Daoy (cell line): ENCODE measurements at regions not wholly inside any gene's neighbourhood (a gene's known extent, or its start where the extent isn't known, plus 50 kb on each side); places are given as distances from the start of the nearest gene placed in this dataset.

Experiments used
- DNase-seq: peaks from one replicate; pipeline ENCODE4 v3.0.0-alpha.2; 2015; ENCODE audit warnings: low read depth

GRCh38 chr4:13844740-13845139 lies 217.2 kb upstream of the BOD1L1 start:
- DNase-seq = no peak

DNA sequence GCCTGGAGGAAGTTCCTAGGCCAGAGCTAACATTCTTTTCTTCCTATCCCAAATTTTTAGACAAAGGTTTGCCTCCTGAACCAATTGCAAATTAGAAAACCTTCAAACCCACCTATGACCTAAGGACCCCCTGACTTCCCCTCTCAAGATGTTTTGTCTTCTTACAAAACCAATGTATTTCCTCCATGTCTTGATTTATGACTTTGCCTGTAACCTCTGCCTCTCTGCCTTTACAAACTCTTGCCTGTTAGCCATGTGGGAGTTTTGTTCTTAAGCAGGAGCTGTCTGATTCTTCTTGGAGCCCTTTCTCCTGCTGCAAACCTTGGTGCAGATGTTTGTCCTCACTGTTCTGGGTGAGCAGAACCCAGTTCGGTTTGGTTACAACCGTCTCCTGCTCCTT lies 222.3 kb upstream of the BOD1L1 start:
- no peak for DNase-seq

GRCh38 chr4:13851085-13851940 lies 223.8 kb upstream of the BOD1L1 start:
- no peak for DNase-seq

DNA sequence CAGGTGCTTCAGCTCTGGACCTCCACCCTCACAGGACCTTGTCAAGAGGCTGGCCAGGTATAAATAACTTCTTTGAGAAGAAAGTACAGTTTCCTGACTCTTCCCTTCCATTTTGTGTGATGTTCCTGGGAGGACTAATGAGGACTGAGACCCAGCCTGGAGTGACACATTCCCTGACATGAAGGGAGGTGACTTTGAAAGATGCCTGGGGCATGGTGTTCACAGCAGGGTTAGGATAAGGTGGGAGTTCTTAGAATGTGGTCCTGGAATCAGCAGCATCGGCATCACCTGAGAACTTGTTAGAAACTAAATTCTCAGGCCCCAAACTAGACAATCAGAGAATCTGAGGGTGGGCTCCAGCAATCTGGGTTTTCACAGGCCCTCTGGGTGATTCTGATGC lies 224.9 kb upstream of the BOD1L1 start:
- DNase-seq = no peak

DNA sequence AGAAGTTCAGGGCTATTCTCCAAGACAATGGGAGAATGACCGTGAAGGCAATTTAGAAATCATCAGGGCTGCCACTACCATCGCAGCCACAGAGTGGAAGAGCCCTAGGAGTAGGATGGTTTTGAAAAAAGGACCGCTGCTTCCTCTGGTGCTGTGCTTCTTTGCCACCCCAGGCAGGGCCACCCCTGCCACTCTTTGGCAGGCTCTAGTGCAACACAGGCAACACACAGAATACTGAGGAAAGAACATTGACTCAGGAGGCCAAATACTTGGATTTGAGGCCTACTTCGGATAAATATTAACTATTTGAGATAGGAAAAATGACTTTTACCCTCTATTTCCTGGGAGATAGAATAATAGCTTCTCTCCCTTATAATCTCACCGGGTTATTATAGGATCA lies 228.9 kb upstream of the BOD1L1 start:
- no peak for DNase-seq

DNA sequence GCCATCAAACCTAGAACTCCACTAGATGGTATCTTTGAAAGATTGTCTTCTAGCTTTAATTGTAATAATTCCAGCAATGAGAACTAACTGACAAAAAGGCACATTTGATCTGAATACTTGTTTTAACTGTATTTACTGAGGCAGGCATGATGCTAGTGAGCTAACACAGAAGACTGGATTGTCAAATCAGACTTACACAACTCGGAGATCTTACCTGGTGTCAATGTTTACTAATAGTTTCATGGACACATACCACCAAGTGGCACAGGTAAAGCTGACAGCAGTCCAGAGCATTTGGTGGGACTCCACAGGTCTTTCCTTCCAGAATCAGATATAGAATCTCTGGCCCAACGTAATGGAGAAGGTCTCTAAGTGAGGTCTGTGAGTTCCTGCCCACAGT lies 229.9 kb upstream of the BOD1L1 start:
- no peak for DNase-seq

DNA sequence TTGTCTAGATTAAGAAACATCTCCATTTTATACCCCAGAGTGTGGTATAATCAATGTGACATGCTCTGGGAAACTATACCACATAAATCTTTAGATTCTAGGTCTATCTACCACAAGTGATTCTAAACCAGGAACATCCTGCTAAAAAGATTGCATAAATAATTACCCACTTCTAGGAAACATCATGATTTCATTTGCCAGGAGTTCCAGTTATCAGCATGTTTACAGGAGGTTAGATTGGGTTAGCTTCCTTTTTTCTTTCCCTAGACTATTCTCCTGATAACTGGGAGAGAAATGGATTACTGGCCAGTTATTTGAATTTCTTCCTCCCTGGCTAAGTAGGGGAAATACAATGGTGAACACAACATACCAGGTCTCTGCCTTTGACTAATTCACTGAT lies 230.3 kb upstream of the BOD1L1 start:
- no peak for DNase-seq

DNA sequence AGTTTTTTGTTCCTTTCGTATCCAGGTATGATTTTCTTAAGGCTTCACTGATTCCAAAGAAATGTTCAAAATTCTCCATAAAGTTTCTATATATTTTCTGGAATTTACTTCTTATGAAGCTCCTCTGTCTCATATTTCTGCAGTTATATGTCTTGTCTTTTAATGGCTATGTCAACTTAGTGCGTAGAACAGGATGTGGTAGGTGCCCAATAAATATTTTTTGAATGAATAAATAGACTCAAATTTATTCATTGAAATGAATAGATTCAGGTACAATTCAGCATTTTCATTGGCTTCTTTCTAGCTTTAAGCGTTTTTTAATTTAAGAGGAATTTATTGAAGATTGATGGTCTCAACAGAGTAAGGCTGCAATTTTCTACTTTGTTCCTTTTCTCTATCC lies 231.9 kb upstream of the BOD1L1 start:
- no peak for DNase-seq

DNA sequence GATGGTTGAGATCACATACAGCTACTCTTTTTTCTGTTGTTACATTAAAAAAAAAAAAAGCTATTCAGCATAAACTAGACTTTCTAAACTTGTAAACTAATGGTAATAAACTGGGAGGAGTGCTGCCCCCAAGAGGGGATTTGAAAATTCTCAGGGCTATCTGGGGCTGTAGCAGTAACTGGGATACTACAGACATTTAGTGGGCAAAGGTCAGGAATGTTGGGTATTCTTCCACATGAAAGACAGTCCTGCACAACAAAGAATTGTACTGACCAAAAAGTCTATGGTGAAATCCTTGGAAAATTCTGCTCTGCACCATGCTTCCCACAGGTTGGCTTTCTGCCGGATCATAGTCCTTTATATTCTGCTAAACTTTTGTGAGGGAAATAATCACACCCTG lies 232.6 kb upstream of the BOD1L1 start:
- DNase-seq = no peak

DNA sequence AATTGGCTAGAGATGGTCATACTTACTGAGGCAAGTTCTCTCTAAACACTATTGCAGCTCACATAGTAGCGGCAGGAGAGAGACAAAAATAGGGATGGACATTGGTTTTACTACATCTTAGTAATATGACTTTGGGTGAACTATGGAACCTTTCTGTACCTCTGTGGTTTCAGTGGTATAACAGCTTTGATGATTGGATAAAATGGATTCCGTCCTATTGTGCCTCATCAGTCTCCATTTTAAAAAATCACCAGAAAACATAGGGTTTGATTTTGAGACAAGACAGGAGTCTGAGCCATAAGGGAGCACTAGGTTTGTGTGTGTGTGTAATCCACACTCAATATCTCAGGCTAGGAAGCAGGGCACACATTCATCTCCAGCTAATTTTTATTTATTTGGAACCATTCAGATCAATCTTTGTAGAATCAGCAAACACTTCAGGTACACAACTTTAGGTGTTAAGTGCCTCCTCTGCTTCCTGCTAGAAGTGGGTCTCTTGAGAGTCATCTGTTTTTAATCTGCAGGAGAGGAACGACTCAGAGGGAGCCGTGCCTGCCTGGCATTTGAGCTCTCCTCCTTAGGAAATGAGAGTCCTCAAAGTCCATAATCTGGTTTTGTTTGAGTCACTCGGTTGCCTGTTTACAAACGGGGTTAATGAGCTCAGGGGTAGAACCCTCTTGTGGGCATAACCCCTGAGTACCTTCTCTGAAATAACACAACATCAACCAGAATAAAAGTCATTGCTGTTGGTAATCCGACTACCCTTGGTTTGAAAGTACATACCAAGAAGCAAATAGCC lies 238.5 kb upstream of the BOD1L1 start:
- DNase-seq = peak; percentile 14

GRCh38 chr4:13866881-13867280 lies 239.4 kb upstream of the BOD1L1 start:
- DNase-seq = peak; percentile 2

DNA sequence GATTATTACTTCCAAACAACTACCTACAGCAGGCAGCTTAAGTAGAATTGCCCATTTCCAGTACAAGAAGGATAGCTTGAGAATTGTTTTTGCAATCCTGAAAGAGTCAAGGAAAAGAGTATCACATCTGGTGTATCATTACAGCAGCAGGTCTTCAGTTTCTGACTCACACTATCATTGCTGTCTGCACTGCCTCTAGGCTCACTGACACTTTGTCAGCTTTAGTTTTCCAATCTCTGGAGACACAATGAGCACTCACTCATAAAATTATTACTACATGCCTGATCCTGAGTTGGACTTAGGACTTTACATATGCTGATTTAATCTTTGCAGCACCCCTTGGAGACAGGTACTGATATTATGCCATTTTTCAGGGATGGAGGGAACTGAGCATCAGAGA lies 244.6 kb upstream of the BOD1L1 start:
- no peak for DNase-seq

GRCh38 chr4:13872955-13873354 lies 245.4 kb upstream of the BOD1L1 start:
- no peak for DNase-seq

- no peak for DNase-seq
These were observed 247.7 kb upstream of the BOD1L1 start for GRCh38 chr4:13875181-13875580.

DNA sequence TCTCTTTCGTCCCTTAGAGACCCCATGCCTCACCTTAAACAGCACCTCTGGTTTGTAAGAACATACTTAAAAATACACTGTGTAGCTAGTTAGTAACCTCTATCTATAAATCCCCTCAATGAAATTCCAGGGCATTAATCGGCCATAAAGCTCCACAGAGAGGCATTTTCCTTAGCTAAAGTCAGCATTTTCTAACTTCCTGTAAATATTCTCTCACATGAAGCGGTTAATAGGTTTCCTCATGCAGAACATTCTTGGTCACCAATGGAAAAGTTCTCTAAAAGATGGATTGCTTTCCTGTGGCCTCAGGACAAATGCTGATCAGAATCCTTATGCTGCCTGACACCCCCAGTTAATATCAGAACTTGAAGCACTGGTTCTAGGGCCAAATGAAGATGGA lies 248.6 kb upstream of the BOD1L1 start:
- DNase-seq = no peak

DNA sequence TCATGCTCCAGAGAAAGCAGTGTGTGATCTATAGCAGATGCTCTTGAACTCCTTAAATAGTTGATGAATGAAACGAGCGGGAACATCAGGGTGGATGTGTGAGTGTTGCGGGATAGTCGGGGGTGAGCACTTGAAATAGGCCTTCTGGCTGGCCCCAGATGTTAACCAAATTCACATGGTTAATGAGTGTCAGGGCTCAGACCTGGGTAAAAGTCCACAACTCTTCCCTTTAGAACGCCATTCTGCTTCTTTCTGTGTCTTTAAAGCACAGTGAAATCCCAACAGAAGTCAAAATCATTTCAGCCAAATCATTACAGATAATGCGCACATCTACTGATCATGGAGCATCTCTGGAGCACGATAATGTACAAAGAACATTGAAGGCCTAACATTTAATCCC lies 249.4 kb upstream of the BOD1L1 start:
- no peak for DNase-seq

DNA sequence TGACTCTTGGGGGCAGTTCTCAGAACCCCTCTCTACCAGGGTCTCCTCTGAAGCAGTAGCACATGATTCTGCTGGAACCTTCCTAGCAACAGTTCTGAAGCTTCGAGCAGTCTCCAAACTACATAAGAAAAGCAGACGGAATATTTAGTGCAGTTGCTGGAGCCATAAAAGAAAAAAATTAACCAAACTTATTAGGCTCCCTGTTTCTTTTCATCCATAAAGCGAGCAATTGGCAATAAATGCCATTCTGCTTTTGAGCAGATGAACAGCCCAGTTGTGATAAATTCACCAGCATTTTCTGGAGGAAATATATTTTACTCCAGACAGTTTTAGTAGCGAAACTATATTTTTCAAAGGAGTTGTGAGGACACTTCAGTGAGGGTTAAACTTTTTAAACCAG lies 250.1 kb upstream of the BOD1L1 start:
- no peak for DNase-seq

DNA sequence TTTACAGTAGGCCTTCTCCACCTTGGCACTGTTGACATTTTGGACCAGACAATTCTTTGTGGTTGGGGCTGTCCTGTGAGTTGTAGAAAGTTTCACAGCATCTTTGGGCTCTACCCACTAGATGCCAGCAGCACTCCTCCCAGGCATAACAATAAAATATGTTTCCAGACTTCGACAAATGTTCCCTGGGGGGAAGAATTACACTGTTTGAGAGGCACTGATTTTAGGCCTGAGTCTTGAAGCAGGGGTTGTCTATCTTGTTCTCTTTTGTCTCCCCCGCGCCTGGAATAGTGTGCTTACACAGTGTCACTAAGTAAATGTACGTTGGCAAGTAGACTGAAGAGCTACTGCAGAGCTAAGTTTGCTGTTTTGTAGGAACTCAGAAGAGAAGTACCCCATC lies 254.4 kb upstream of the BOD1L1 start:
- peak; percentile 5 for DNase-seq

DNA sequence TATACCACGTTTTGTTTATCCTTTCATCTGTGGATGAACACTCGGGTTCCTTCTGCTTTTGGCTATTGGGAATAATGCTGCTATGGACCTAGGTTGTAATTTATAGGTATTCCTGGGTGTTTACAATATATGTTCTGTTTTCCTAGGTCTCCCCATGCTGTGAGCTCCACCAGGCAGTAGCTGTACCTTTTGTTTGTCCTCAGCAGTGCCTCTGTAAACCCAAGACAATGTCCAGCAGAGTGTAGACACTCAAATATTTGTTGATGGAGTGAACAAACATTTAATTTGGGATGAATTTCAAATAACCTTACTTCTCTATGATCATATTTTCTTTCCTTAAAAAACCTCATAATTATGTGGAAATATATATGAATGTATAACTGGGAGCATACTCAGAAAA lies 259.5 kb upstream of the BOD1L1 start:
- DNase-seq = no peak

- peak; percentile 73 for DNase-seq
These were observed 260.6 kb upstream of the BOD1L1 start for GRCh38 chr4:13888112-13888511.

- no peak for DNase-seq
These were observed 264.0 kb upstream of the BOD1L1 start for GRCh38 chr4:13891544-13891939.

DNA sequence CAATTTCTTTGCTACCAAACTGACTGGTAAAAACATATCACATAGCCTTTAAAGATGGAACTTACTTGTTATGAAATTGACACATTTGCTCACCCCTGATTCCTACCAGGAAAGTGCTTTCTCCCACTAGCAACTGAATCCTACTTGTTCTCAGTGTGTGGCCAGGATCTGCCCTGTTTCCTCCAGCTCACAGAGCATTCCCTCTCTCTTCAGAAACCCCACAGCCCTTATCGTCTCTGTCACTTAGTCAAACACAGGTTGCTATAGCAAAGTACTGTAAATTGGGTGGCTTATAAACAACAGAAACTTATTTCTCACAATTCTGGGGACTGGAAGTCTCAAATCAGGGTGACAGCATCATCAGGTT lies 265.2 kb upstream of the BOD1L1 start:
- peak; percentile 48 for DNase-seq

DNA sequence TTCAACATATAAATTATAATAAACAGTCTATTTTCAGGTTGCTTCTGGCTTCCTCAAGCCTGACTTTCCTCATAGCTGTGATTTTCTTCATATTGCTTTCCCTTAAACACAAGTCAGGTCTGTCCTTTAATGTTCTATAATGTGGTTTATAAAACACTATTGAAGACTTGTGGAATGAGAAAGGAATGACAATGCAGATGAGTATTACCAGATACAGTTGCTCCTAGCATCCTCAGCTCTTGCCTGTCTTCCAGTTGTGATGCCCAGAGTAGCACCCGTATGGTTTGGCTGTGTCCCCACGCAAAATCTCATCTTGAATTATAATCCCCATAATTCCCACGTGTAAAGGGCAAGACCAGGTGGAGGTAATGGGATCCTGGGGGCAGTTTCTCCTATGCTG lies 265.7 kb upstream of the BOD1L1 start:
- no peak for DNase-seq
